GM19035 (cell line): ENCODE measurements at regions not wholly inside any gene's neighbourhood (a gene's known extent, or its start where the extent isn't known, plus 50 kb on each side); places are given as distances from the start of the nearest gene placed in this dataset.

ENCODE experiments used
- ATAC-seq: cut with Tn5 transposase; IDR thresholded peaks from one replicate; pipeline ENCODE4 v1.9.1; 2021; ENCODE audit not compliant: unreplicated experiment

GRCh38 chr2:59529726-59530125 lies 1023.7 kb downstream of the BCL11A start:
- ATAC-seq: no peak

DNA sequence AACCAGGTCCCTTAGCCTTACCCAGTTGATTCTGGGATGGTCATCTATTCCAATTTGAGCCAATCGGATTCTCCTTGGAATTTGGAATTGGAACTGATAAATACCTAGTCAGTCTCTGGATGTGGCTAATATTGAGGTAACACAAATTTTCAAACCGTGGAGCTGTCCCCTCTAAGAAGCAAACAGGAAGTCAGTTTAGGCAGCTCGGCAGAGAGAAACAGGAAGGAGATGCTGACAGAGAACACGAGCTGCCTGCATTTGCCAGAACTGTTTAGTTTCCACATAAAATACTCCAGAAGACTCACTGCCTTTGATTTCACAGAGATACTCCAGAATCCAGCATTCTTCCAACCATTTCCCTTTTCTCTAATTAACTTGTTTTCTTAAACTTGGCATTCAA lies 1024.9 kb downstream of the BCL11A start:
- ATAC-seq: no peak

DNA sequence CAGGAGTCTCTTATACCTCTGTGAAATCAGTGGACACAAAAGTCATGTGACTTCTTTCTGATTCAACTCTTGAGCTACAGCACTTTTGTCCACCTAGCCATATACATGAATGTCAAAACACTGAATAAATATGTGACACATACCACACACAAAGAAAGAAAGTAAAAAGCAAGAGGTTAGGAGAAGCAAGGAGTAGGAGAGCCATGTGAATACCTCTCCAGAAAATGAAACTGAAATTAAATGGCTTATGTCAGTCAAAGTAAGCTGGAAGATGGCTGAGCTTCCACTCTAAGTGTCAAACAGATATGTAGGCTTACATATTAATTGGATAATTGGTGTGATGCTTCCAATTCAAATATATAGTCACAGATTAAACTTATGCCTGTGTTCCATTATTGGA lies 1050.5 kb downstream of the BCL11A start:
- no peak for ATAC-seq

GRCh38 chr2:59490994-59491393 lies 1062.5 kb downstream of the BCL11A start:
- ATAC-seq: no peak

- ATAC-seq: no peak
Measured at GRCh38 chr2:59490192-59490591, 1063.3 kb downstream of the BCL11A start.

GRCh38 chr2:59484673-59485072 lies 1068.8 kb downstream of the BCL11A start:
- no peak for ATAC-seq

GRCh38 chr2:59463426-59463825 lies 1090.0 kb downstream of the BCL11A start:
- no peak for ATAC-seq

DNA sequence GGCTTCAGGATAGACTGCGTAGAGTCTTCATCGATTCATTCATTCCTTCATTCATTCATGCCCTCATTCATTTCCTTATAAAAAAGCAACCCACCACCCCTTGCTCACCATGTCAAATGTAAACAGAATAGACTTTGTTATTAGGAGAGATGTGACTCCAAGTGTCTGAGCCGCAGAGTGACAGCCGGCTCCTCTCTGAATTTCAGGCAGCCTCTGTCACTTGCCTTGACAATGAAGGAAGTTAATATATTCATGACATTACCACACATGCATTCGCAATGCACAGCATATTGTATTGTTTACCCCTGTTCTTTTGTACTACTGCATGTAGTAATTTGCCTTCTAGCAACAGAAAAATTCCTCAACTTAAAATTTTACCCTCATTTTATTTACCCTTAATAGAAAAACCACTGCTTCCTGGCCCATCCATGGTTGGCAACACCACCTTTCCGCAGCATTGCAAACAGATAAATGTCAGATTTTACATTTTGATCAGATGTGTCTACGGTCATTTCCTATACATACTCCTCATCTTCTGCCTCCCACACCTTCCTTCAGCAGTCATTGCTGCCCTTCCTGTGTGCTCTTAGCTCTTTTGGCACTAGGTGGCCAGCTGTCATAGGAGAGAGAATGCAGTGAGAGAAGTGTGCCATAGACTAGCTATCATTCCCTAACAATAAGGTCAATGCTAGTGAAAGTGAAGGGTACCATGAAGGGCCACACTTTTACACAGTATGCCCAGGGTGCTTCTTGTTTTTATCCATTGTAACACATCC lies 1090.8 kb downstream of the BCL11A start:
- ATAC-seq: no peak

- no peak for ATAC-seq
Measured at GRCh38 chr2:59461127-59461526, 1092.3 kb downstream of the BCL11A start.

DNA sequence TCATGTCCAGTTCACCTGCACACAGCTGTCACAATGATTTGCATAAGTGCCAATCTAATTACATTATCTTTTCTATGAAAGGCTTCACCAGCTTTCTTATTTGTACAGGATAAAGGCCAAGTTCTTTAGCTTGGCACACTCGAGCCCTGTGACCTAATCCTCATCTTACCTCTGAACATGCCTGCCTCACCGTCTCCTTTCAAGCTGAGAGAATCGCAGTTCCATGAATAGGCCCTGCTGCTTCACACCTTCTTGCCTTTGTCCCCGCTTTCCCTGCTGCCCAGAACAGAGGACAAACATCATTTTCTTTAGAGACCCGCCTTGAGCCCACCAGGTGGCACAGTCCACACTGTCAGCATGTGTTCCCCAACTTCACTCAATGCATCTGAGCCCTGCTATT lies 1094.7 kb downstream of the BCL11A start:
- ATAC-seq: no peak

GRCh38 chr2:59456285-59456684 lies 1097.2 kb downstream of the BCL11A start:
- ATAC-seq: no peak

DNA sequence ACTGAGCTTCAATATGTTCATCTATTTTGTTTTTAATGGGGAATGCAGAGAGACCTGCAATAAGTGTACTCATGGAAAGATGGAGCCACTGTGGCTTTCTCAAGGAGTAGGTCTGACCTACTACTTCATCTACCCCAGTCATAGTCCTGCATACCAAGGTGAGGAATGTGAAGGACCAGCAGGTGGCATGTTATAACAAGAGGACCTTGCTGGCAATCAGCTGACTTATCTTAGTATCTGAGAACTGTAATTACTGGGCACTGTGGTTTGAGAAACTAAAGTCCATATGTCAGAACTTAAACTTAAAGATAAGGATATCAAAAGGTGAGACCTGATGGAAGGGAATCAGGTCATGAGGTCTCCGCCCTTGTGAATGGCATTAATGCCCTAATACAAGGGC lies 1104.2 kb downstream of the BCL11A start:
- no peak for ATAC-seq

GRCh38 chr2:59440491-59440890 lies 1113.0 kb downstream of the BCL11A start:
- no peak for ATAC-seq

- no peak for ATAC-seq
Measured at GRCh38 chr2:59435635-59436034, 1117.8 kb downstream of the BCL11A start.

GRCh38 chr2:59428940-59429339 lies 1124.5 kb downstream of the BCL11A start:
- ATAC-seq: no peak

GRCh38 chr2:59427980-59428379 lies 1125.5 kb downstream of the BCL11A start:
- ATAC-seq: no peak

- no peak for ATAC-seq
Measured at GRCh38 chr2:59425247-59425646, 1128.2 kb downstream of the BCL11A start.

DNA sequence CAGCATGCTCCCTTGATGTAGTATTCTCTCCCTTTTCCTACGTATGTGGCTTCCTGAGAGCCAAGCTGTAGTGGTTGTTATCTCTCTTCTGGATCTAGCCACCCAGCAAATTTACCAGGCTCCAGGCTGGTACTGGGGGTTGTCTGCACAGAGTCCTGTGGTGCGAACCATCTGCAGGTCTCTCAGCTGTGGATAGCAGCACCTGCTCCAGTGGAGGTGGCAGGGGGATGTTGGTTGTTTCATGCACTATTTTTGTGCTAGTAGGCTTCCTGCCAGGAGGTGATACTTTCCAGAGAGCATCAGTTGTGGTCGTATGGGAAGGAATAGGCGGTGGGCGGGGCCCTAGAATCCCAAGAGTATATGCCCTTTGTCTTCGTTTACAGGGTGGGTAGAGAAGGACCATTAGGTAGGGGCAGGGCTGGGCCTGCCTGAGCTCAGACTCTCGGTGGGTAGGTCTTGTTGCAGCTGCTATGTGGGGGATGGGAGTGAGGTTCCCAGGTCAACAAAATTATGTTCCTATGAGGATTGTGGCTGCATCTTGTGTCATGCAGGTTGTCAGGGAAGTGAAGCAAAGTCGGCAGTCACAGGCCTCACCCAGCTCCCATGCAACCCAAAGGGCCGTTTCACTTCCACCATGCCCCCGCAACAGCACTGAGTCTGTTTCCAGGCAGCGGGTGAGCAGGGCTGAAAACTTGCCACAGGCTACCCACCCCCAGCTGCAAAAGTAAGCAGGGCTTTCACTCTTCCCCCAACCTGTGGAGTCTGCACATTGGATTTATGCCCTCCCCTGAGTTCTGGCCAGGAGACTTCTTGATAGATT lies 1139.5 kb downstream of the BCL11A start:
- no peak for ATAC-seq

DNA sequence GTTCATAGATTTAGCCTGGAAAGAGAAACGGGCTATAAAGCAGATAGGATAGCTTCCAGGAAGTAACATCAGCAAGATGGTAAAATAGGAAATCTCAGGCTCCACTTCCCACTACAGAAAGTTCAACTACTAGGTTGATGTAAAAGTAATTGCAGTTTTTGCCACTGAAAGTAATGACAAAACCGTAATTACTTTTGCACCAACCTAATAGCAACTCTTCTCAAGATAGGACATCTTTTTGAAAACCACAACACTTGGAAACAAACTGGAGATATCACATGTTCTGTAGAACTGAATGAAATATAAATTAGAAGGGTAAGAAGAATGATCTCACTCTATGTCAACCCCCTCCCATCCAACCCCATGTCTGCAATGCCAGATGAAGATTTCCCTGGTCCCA lies 1154.3 kb downstream of the BCL11A start:
- no peak for ATAC-seq

GRCh38 chr2:59398081-59398480 lies 1155.4 kb downstream of the BCL11A start:
- ATAC-seq: no peak

DNA sequence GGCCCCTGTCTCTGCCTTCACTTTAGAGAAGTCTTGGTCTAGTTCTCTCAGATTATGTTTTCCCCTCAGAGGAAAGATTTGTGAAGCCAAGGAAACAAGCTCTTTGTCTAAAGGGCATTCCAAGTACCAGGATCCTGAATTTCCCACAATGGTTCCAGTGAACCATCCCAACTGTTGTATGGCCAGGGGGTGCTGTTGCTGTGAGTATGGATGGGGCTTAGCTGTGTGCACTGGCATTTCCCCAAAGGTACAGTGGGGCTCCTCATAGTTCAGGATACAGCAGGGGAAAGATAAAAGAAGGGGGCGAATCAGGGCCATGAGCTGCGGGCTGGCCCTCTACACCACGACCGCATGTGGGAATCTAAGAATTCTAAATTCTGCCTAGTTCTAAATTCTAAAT lies 1154.0 kb upstream of the FANCL start:
- ATAC-seq: no peak

DNA sequence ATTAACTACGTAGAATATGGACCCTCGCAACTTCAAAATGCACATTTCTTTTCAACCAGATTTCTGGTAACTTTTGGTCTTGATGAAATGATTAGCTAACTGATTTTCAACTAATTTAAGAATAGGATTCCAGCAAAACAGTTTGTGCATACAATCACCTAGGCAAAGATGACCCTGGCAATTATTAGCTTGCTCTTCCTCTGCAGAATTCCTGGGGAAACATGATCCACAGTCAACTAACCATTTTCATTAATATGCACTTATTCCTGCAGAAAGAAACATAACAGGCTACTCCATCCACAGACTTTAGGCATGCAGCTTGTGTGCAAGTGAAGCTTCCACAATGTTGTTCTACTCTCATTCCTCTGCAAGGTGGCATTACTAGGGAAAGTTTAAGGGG lies 1150.8 kb upstream of the FANCL start:
- no peak for ATAC-seq
